ENCODE measurements at regions not wholly inside any gene's neighbourhood (a gene's known extent, or its start where the extent isn't known, plus 50 kb on each side); places are given as distances from the start of the nearest gene placed in this dataset.

DNA sequence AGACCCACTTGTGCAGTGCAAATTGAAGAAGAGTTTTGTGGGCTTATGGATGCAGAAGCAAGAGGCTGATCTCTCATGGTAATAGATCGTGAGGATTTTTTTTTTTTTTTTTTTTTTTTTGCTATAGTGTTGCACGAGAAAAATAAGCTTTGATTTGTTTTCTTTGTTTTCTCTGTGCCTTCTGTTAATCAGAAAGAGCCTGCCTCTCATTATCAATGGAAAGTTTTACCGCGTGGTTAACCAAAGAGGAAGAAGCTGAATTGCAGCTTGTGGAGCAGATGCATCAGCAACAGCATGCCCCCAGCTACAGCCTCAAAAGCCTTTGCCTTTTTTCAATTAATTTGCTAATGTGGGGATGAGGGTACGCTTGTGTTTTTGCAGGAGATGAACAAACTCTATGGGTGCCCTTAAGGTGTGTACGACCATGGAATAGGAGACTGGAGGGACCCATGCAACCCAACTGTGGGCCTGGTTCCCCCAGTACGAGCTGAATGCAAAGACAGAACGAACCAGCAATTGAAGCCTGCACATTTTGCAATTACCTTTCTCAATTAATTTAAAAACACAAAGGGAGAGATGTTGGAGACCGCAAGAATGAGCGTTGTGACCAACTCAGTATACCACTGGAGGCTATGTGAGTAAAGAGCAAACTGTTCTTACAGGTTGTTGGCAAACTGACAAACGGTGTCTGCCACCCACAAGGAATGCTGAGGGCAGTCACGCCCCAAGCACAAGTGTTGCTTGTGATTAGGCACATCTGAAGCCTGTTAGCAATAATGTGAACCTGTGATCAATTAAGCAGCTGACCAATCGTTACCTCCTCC lies 58.6 kb upstream of the SPRY2 start:
- H3K4me3 ChIP-seq (ENCODE audit: low read length) = no peak overlapping the region
- TF ChIP-seq EP300 (conservative IDR thresholded peaks at IDR 0.05; ENCODE audit: poor library complexity, severe bottlenecking) = no peak
- TF ChIP-seq TAF1 (IDR thresholded peaks at IDR 0.05; ENCODE audit: low read depth) = no peak
- TF ChIP-seq EZH2 (IDR thresholded peaks at IDR 0.05; ENCODE audit: borderline replicate concordance, insufficient read depth, low read length, poor library complexity, severe bottlenecking) = no peak
- no peak for TF ChIP-seq MXI1 (conservative IDR thresholded peaks at IDR 0.05; ENCODE audit: poor library complexity, severe bottlenecking)
- no peak for TF ChIP-seq RAD21 (conservative IDR thresholded peaks at IDR 0.05)
- TF ChIP-seq, protein P1, sequence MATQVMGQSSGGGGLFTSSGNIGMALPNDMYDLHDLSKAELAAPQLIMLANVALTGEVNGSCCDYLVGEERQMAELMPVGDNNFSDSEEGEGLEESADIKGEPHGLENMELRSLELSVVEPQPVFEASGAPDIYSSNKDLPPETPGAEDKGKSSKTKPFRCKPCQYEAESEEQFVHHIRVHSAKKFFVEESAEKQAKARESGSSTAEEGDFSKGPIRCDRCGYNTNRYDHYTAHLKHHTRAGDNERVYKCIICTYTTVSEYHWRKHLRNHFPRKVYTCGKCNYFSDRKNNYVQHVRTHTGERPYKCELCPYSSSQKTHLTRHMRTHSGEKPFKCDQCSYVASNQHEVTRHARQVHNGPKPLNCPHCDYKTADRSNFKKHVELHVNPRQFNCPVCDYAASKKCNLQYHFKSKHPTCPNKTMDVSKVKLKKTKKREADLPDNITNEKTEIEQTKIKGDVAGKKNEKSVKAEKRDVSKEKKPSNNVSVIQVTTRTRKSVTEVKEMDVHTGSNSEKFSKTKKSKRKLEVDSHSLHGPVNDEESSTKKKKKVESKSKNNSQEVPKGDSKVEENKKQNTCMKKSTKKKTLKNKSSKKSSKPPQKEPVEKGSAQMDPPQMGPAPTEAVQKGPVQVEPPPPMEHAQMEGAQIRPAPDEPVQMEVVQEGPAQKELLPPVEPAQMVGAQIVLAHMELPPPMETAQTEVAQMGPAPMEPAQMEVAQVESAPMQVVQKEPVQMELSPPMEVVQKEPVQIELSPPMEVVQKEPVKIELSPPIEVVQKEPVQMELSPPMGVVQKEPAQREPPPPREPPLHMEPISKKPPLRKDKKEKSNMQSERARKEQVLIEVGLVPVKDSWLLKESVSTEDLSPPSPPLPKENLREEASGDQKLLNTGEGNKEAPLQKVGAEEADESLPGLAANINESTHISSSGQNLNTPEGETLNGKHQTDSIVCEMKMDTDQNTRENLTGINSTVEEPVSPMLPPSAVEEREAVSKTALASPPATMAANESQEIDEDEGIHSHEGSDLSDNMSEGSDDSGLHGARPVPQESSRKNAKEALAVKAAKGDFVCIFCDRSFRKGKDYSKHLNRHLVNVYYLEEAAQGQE (IDR thresholded peaks at IDR 0.05; ENCODE audit: borderline replicate concordance) = no peak
- TF ChIP-seq SMC3 (conservative IDR thresholded peaks at IDR 0.05; ENCODE audit: poor library complexity) = no peak
- TF ChIP-seq POLR2AphosphoS5 (IDR thresholded peaks at IDR 0.05) = no peak
- TF ChIP-seq, protein P2, sequence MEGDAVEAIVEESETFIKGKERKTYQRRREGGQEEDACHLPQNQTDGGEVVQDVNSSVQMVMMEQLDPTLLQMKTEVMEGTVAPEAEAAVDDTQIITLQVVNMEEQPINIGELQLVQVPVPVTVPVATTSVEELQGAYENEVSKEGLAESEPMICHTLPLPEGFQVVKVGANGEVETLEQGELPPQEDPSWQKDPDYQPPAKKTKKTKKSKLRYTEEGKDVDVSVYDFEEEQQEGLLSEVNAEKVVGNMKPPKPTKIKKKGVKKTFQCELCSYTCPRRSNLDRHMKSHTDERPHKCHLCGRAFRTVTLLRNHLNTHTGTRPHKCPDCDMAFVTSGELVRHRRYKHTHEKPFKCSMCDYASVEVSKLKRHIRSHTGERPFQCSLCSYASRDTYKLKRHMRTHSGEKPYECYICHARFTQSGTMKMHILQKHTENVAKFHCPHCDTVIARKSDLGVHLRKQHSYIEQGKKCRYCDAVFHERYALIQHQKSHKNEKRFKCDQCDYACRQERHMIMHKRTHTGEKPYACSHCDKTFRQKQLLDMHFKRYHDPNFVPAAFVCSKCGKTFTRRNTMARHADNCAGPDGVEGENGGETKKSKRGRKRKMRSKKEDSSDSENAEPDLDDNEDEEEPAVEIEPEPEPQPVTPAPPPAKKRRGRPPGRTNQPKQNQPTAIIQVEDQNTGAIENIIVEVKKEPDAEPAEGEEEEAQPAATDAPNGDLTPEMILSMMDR (IDR thresholded peaks at IDR 0.05; ENCODE audit: poor library complexity, severe bottlenecking) = no peak
- no peaks in the 10 kb centered on the region for H3F3A ChIP-seq (ENCODE audit: insufficient read depth, low read length, poor library complexity, severe bottlenecking)
- H3K79me2 ChIP-seq (replicated peaks; ENCODE audit: insufficient read depth, low read length) = no peaks in the 10 kb centered on the region
- no peak overlapping the region for H3K27ac ChIP-seq (ENCODE audit: low read length)
- H3K9ac ChIP-seq (ENCODE audit: low read length) = no peak overlapping the region
- H3K36me3 ChIP-seq (ENCODE audit: insufficient read depth, low read length) = no peaks in the 10 kb centered on the region
- no peaks in the 10 kb centered on the region for H3K9me2 ChIP-seq (ENCODE audit: insufficient read depth, low read length)
- H3K9me3 ChIP-seq (ENCODE audit: low read length) = no peaks in the 10 kb centered on the region
- no peaks in the 10 kb centered on the region for H4K20me1 ChIP-seq (ENCODE audit: insufficient read depth)
- no peaks in the 10 kb centered on the region for H3K27me3 ChIP-seq (ENCODE audit: insufficient read depth, low read depth, low read length)
- no peak overlapping the region for H2AFZ ChIP-seq (ENCODE audit: low read depth, low read length)
- no peak overlapping the region for H3K4me2 ChIP-seq (ENCODE audit: low read length)

Small RNAs in the stretch of these regions (small RNA-seq; reads per million reads assigned to genes)
- 0 reads per million in 3 experiments for gene HIGD1AP2
- gene RNU6-67P = 0 reads per million in 3 experiments
- gene RNU6-77P = 0 reads per million in 3 experiments
